ENCODE measurements at regions not wholly inside any gene's neighbourhood (a gene's known extent, or its start where the extent isn't known, plus 50 kb on each side); places are given as distances from the start of the nearest gene placed in this dataset.

GRCh38 chr1:234835239-234835638 lies 225.3 kb upstream of the IRF2BP2 start:
- POLR2A ChIA-PET: no interaction called here

GRCh38 chr1:234833646-234834045 lies 223.7 kb upstream of the IRF2BP2 start:
- Histone ChIP-seq H3K9me3 (ENCODE audit: control insufficient read depth, insufficient read depth, low read length) (no peaks in the 10 kb centered on the region; the same call in 1 of the 2 replicates), H3K27me3 (ENCODE audit: control insufficient read depth, insufficient read depth, low read length) (no peaks in the 10 kb centered on the region), H3K27ac (ENCODE audit: low read depth, low read length) (no peak overlapping the region), H3K4me3 (ENCODE audit: low read depth, low read length) (no peak overlapping the region)
- TF ChIP-seq CTCF (IDR thresholded peaks at IDR 0.05; ENCODE audit: low read depth, low read length): no peak
- DNase-seq (ENCODE audit: low read depth, low spot score): no peak
- ChIA-PET CTCF (no interaction called here), POLR2A (no interaction called here)

More at GRCh38 chr1:234835239-234835638, 225.3 kb upstream of the IRF2BP2 start:
- Histone ChIP-seq H3K9me3 (ENCODE audit: control insufficient read depth, insufficient read depth, low read length) (no peaks in the 10 kb centered on the region; the same call in 1 of the 2 replicates), H3K27me3 (ENCODE audit: control insufficient read depth, insufficient read depth, low read length) (no peaks in the 10 kb centered on the region), H3K27ac (ENCODE audit: low read depth, low read length) (no peak overlapping the region), H3K4me3 (ENCODE audit: low read depth, low read length) (no peak overlapping the region)
- CTCF ChIA-PET: no interaction called here
- no peak for DNase-seq (ENCODE audit: low read depth, low spot score)
- no peak for TF ChIP-seq CTCF (IDR thresholded peaks at IDR 0.05; ENCODE audit: low read depth, low read length)

GRCh38 chr1:234833118-234833517 lies 223.1 kb upstream of the IRF2BP2 start:
- ChIA-PET POLR2A (no interaction called here), CTCF (no interaction called here)
- Histone ChIP-seq H3K4me3 (ENCODE audit: low read depth, low read length) (no peak overlapping the region), H3K27ac (ENCODE audit: low read depth, low read length) (no peak overlapping the region), H3K9me3 (ENCODE audit: control insufficient read depth, insufficient read depth, low read length) (no peaks in the 10 kb centered on the region; the same call in 1 of the 2 replicates), H3K27me3 (ENCODE audit: control insufficient read depth, insufficient read depth, low read length) (no peaks in the 10 kb centered on the region)
- TF ChIP-seq CTCF (IDR thresholded peaks at IDR 0.05; ENCODE audit: low read depth, low read length): no peak
- no peak for DNase-seq (ENCODE audit: low read depth, low spot score)

- ChIA-PET CTCF (interaction anchor here (0.7 kb wide), 1 partner anchor 11 kb away, joined by 3 read pairs; no protein-coding TSS in a partner anchor), POLR2A (interaction anchor here (1.3 kb wide), 1 partner anchor 11 kb away, joined by 3 read pairs; no protein-coding TSS in a partner anchor)
- DNase-seq (ENCODE audit: low read depth, low spot score): no peak
- Histone ChIP-seq H3K27me3 (ENCODE audit: control insufficient read depth, insufficient read depth, low read length) (no peaks in the 10 kb centered on the region), H3K27ac (ENCODE audit: low read depth, low read length) (no peak overlapping the region), H3K9me3 (ENCODE audit: control insufficient read depth, insufficient read depth, low read length) (no peaks in the 10 kb centered on the region; the same call in 1 of the 2 replicates), H3K4me3 (ENCODE audit: low read depth, low read length) (no peak overlapping the region)
- no peak for TF ChIP-seq CTCF (IDR thresholded peaks at IDR 0.05; ENCODE audit: low read depth, low read length)
Measured at GRCh38 chr1:234827656-234828055, 217.7 kb upstream of the IRF2BP2 start.

GRCh38 chr1:234827181-234827580 lies 217.2 kb upstream of the IRF2BP2 start:
- Histone ChIP-seq H3K27ac (ENCODE audit: low read depth, low read length) (no peak overlapping the region), H3K9me3 (ENCODE audit: control insufficient read depth, insufficient read depth, low read length) (no peaks in the 10 kb centered on the region; the same call in 1 of the 2 replicates), H3K4me3 (ENCODE audit: low read depth, low read length) (no peak overlapping the region), H3K27me3 (ENCODE audit: control insufficient read depth, insufficient read depth, low read length) (no peaks in the 10 kb centered on the region)
- no peak for DNase-seq (ENCODE audit: low read depth, low spot score)
- no peak for TF ChIP-seq CTCF (IDR thresholded peaks at IDR 0.05; ENCODE audit: low read depth, low read length)
- POLR2A ChIA-PET: no interaction called here
- CTCF ChIA-PET: interaction anchor here (0.7 kb wide), 1 partner anchor 11 kb away, joined by 3 read pairs; no protein-coding TSS in a partner anchor

Data from AG04450 (cell line).